Sigmoid colon (tissue), 4 donors: ENCODE measurements at regions not wholly inside any gene's neighbourhood (a gene's known extent, or its start where the extent isn't known, plus 50 kb on each side); places are given as distances from the start of the nearest gene placed in this dataset.

ENCODE experiments used
- CTCF ChIP-seq, 4 experiments: fragments of 450-650 bp in 3 of 4; fragments of 200-600 bp in 1 of 4; IDR thresholded peaks; one replicate each; pipeline ENCODE4 v1.5.1; 2016 to 2019; ENCODE audit warnings: antibody characterized with exemption in 4 of 4, mild to moderate bottlenecking in 3 of 4, moderate library complexity in 2 of 4
- POLR2A ChIP-seq, 2 donors: fragments of 450-650 bp; IDR thresholded peaks; one replicate each; pipeline ENCODE4 v1.6.1; 2016; ENCODE audit warnings: antibody characterized with exemption in 2 of 2, mild to moderate bottlenecking in 2 of 2, moderate library complexity in 2 of 2
- POLR2AphosphoS5 ChIP-seq, 4 donors: sonication (generic); formaldehyde crosslinking; IDR thresholded peaks; one replicate each; pipeline ENCODE4 v1.6.1; 2017; ENCODE audit warnings: antibody characterized with exemption in 4 of 4

- TF ChIP-seq CTCF (IDR thresholded peaks at IDR 0.05) = no peak
- TF ChIP-seq POLR2A (IDR thresholded peaks at IDR 0.05) = no peak
- TF ChIP-seq POLR2AphosphoS5 (IDR thresholded peaks at IDR 0.05) = no peak
Observed at GRCh38 chr6:51467231-51467952, 620.0 kb downstream of the PKHD1 start.
